ENCODE measurements at regions not wholly inside any gene's neighbourhood (a gene's known extent, or its start where the extent isn't known, plus 50 kb on each side); places are given as distances from the start of the nearest gene placed in this dataset.

DNA sequence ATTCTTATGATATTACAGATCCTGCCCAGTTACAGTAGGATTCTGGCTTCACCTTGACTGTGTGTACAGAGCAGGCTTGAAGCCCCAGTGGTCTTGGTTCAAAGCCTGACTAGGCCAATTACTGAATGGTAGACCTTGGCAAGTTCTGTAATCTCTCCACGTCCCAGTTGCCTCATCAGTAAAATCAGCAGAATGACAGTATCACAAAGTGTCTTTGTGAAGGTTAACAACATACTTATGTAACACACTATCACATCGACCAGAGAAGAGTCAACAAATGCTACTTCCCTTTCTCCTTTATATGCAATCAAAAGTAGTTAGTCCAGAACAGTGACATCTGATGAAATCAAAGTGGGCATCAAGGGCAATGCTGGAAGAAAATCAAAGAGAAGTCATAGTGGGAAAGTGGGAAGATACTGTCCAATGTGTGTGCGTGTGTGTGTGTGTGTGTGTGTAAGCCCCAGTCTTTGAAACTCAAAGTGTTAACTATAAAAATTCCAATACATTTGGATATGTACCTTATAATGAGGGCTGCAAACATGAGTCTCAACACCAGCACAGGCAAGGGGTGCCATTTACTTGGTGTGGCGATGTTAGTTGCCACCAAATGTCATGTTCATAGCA is 93.5 kb upstream of the EGFLAM start:
- no peak for DNase-seq (ENCODE audit: low read depth)
- TF ChIP-seq MYC (IDR thresholded peaks at IDR 0.05; ENCODE audit: low read depth, low read length): no peak
- TF ChIP-seq MAX (IDR thresholded peaks at IDR 0.05; ENCODE audit: low read depth, low read length): no peak
- no peak overlapping the region for H3K4me3 ChIP-seq (ENCODE audit: low read depth, low read length)

GRCh38 chr5:38163636-38164237 is 94.6 kb upstream of the EGFLAM start:
- TF ChIP-seq POLR2A (IDR thresholded peaks at IDR 0.05; ENCODE audit: extremely low read depth, insufficient read length) (no peak), MYC (IDR thresholded peaks at IDR 0.05; ENCODE audit: low read depth, low read length) (no peak), MAX (IDR thresholded peaks at IDR 0.05; ENCODE audit: low read depth, low read length) (no peak)
- H3K4me3 ChIP-seq (ENCODE audit: low read depth, low read length): no peak overlapping the region
- no peak for DNase-seq (ENCODE audit: low read depth)

- DNase-seq (ENCODE audit: low read depth): no peak
- H3K4me3 ChIP-seq (ENCODE audit: low read depth, low read length): no peak overlapping the region
- TF ChIP-seq POLR2A (IDR thresholded peaks at IDR 0.05; ENCODE audit: extremely low read depth, insufficient read length) (no peak), MYC (IDR thresholded peaks at IDR 0.05; ENCODE audit: low read depth, low read length) (no peak), CTCF (IDR thresholded peaks at IDR 0.05; ENCODE audit: low read depth, low read length) (no peak), MAX (IDR thresholded peaks at IDR 0.05; ENCODE audit: low read depth, low read length) (no peak)
Observed at GRCh38 chr5:38162625-38163024, 95.7 kb upstream of the EGFLAM start.

DNA sequence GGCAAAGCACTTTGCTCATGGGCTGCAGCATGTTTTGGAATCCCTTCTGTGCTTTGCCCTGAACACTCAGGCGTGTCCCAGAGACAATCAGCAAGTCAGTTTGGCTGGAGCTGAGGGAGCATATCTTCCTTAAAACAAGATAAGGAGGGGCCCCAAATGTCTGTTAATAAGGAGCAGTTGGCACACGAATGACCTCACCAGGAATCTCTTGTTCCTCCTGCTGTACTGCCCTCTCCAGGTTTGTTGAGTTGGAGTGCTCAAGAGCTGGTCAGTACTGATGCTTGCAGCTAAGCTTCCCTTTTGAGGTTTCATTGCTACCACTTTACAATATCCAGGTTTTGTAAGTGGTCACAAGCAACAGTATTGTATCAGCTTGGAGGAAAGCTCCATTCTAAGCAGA is 101.3 kb upstream of the EGFLAM start:
- H3K4me3 ChIP-seq (ENCODE audit: low read depth, low read length): no peak overlapping the region
- TF ChIP-seq POLR2A (IDR thresholded peaks at IDR 0.05; ENCODE audit: extremely low read depth, insufficient read length) (no peak), CTCF (IDR thresholded peaks at IDR 0.05; ENCODE audit: low read depth, low read length) (no peak), MYC (IDR thresholded peaks at IDR 0.05; ENCODE audit: low read depth, low read length) (no peak), MAX (IDR thresholded peaks at IDR 0.05; ENCODE audit: low read depth, low read length) (no peak)
- DNase-seq (ENCODE audit: low read depth): no peak

DNA sequence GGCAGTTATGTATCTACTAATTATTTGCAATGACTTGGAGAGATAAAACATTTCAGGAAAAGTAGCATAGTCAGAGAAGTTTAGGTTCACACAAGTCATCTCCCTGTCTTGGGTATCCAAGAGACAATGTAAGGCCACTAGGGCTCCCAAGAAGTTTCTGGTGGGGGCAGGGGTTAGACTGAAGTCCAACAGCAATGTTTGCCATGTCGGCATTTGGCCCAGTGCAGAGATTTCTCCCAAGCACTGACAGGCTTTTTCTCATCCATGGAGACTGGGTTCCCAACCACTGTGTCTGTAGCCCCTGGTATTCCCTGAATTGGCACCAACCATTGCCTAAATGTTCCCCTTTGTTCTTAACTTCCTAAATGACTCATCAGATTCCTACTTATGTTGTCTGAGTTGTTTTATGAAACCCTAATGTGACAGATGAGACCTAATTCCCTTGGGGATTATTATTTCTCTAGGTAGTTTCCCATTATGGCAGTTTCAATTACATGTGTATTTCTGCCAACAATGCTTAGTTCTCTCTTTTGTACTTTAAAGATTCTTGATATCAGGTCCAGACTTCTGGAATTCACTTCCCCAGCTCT is 103.6 kb upstream of the EGFLAM start:
- no peak for DNase-seq (ENCODE audit: low read depth)
- no peak overlapping the region for H3K4me3 ChIP-seq (ENCODE audit: low read depth, low read length)
- no peak for TF ChIP-seq CTCF (IDR thresholded peaks at IDR 0.05; ENCODE audit: low read depth, low read length)

DNA sequence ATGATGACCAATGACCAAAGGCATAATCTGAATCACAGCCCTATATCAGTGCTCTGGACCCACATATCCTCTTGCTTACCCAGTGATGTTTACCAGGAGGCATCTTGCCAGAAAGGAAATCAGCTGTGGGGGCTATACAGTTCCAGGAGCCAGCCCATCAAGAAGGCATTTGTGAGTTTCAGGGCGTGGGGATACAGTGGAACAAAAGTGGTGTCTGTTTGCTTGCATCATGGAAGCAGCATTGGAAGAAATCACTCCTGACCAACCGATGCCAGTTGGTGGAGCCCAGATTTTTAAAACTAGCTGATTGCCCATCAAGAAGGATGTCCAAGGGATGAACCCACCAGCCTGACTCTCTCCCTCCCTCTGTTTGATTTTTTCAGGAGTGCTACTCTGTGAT is 106.5 kb upstream of the EGFLAM start:
- TF ChIP-seq MAX (IDR thresholded peaks at IDR 0.05; ENCODE audit: low read depth, low read length) (no peak), CTCF (IDR thresholded peaks at IDR 0.05; ENCODE audit: low read depth, low read length) (no peak), POLR2A (IDR thresholded peaks at IDR 0.05; ENCODE audit: extremely low read depth, insufficient read length) (no peak), MYC (IDR thresholded peaks at IDR 0.05; ENCODE audit: low read depth, low read length) (no peak)
- DNase-seq (ENCODE audit: low read depth): no peak
- H3K4me3 ChIP-seq (ENCODE audit: low read depth, low read length): no peak overlapping the region
